ENCODE measurements at regions not wholly inside any gene's neighbourhood (a gene's known extent, or its start where the extent isn't known, plus 50 kb on each side); places are given as distances from the start of the nearest gene placed in this dataset.

- TF ChIP-seq CTCF (IDR thresholded peaks at IDR 0.05; ENCODE audit: insufficient read depth, low read depth, low read length) (no peak), EZH2 (IDR thresholded peaks at IDR 0.05; ENCODE audit: insufficient read depth, low read length) (no peak)
Observed at GRCh38 chr4:166432125-166432524, 559.1 kb downstream of the TLL1 start.

All from astrocyte (in vitro differentiated cells and primary cell).